ENCODE measurements at regions not wholly inside any gene's neighbourhood (a gene's known extent, or its start where the extent isn't known, plus 50 kb on each side); places are given as distances from the start of the nearest gene placed in this dataset.
A peak's percentile ranks its signal among the peaks of the same experiment; 100 is the strongest.
"Not testable (repeated sequence)": the region's sequence is repeated elsewhere in the genome, so short reads cannot be mapped to it uniquely, and the experiment has no call there.

DNA sequence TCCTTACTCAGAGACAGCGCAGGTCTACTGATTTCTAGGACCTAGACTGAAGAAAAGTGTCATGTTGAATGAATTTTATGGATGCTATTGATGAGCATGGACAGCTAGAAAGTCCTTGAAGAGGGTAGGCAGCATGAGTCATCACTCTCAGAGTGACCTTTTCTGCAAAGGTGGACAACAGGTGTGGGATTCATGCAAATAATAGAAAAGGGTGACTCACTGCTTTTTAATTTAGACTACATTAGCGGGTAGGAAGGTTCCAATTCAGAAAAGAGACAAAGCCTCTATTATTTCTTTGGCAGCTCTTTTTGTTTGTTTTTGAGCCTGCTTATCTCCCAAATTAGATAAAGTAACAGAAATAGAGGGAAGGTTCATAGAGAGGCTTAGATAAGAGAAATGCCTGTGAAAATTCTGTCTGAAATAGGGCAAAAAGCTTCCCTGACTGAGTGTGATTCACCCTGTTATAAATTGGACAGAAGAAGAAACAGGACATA, 191.4 kb downstream of the TENT5A start:
- no peak for DNase-seq

DNA sequence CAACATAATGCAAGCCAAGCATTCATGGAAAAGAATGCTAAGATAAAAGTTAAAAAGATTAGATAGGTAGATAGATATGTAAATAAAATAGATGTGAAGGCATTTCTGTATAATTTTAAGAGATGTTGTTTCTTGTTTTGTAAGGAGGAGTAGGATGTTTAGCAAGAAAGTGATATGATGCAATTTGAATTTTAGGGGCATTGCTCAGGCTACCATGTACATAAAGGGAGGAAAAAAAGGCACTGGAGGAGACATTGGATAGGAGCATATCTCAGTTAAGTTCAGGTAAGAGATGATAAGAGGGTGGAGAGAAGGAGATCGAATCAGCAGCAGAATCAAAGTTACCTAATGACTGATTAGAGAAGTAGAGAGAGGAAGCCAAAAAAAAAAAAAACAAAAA, 194.7 kb downstream of the TENT5A start:
- DNase-seq: no peak

GRCh38 chr6:81556551-81556950, 195.9 kb downstream of the TENT5A start:
- DNase-seq: no peak

- DNase-seq: no peak
Observed at GRCh38 chr6:81553216-81553615, 199.3 kb downstream of the TENT5A start.

- DNase-seq: no peak
Observed at GRCh38 chr6:81552644-81553043, 199.8 kb downstream of the TENT5A start.

- no peak for DNase-seq
Observed at GRCh38 chr6:81547149-81547548, 205.3 kb downstream of the TENT5A start.

DNA sequence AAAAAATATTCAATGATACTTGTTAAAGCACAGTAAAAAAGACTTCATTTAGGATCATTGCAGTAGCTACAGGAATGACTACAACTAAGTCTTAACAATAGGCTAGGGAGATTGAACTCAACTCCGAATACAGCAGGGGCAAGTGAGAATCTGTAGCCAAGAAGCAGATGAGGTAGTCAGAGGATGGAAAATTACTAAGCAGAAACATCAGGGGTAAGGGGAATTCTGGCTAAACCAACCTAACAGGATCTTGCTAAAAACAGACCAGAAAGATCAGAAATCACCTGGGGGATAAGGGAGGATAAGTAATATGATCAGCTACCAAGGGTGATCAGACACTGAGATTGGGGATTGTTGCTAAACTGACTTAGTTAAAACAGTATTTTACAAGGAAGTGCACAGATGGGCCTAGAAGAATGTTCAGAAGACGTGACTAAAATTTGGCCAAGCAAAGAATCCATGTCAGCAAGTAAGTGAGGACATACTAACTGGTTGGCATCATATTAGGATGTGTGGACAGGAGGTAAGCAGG, 217.5 kb downstream of the TENT5A start:
- DNase-seq: no peak

DNA sequence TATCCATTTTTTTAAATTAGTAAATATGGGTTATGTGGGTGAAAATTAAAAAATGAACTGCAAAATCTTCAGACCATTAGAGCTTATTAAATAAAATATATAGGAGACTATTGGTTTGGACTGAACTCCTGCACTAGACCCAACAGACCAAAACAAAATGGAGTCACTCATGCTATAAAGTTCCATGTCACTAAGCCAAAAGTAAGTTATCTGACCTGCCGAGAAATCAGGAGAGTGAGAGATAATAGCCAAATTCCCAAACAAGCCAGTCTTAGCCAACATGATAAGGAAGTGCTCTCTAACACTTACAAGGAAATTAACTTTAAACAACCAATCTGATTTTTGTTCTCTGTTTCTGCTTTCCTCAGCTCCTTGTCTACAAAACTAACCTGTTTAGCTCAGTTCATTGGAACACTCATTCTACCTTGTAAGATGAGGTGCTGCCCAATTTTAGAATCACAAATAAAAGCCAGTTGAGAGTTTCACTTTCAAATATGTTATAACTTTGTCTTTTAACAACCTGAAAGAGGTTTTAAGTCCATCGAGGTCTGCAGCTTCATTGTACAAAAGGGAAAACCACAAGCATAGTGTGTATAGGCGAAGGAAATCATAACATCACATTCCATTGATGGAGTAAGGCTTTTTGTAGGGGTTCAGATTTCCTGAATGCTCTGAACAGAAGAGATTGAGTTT, 220.5 kb downstream of the TENT5A start:
- no peak for DNase-seq

- no peak for DNase-seq
Observed at GRCh38 chr6:81517455-81517854, 235.0 kb downstream of the TENT5A start.

- DNase-seq: no peak
Observed at GRCh38 chr6:81515562-81516453, 236.7 kb downstream of the TENT5A start.

DNA sequence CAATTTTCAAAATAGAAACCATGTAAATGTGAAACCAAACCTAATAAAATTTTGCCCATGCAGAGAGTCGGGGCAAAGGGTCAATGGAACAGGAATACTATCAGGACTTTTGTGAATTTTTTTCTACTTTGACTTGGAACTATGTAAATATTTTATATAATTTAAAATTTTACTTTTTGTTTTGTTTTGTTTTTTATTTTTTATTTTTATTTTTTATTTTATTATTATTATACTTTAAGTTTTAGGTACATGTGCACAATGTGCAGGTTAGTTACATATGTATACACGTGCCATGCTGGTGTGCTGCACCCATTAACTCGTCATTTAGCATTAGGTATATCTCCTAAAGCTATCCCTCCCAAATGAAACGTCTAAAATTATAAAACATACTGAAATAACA, 238.3 kb downstream of the TENT5A start:
- DNase-seq: not testable (repeated sequence)

GRCh38 chr6:81511423-81511822, 241.1 kb downstream of the TENT5A start:
- no peak for DNase-seq

DNA sequence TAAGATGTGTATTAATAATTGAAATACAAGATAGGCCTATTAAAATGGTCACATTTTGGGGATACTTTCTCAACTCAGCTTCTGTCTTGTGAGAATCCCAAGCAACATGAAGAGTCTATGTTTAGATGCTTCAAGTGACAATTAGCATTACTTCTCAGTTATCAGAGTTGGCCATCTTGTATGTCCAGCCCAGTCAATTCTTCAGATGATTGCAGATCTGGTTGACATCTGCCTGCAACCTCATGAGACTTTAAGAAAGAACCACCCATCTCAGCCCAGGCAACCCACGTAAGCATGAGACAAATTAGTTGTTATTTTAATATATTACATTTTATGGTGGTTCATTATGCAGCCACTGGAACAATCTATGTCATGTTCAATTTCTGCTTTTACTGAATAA, 256.5 kb downstream of the TENT5A start:
- no peak for DNase-seq

GRCh38 chr6:81491454-81492101, 260.9 kb downstream of the TENT5A start:
- DNase-seq: no peak

DNA sequence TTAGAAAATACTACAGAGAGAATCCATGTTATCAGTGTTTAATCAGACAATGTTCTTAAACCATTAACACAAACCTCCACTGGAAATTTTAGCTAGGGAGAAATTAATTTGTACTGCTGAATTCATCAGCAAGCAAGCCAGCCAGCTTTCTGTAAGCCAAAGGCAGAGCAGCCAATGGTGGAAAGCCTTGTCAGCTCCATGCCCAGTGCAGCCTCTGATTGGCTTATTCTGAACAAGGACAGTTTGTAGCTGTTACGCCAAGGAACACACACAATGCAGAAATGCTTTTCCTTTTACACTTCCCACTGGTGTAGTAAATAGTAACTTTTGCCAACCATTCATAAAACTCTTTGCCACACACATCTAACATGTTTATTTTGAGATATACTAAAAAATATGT, 265.0 kb downstream of the TENT5A start:
- no peak for DNase-seq

- no peak for DNase-seq
Observed at GRCh38 chr6:81486234-81486633, 266.2 kb downstream of the TENT5A start.

DNA sequence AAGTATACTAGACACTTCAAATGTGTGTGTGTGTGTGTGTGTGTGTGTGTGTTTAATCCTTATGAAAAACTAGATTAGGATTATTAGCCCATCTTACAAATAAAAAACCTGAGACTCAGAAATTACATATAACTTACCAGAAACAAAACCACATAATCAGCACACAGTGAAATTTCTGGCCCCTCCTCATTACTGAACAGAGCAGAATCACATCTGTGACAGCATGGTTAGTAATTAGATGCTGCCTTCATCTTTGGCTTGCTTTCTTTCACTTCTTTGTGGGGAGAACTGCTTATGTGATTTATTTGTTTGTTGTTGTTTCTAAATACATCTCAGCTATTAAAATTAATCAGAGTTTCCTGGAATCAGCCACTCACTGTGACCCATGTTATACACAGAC, 267.1 kb downstream of the TENT5A start:
- DNase-seq: no peak

DNA sequence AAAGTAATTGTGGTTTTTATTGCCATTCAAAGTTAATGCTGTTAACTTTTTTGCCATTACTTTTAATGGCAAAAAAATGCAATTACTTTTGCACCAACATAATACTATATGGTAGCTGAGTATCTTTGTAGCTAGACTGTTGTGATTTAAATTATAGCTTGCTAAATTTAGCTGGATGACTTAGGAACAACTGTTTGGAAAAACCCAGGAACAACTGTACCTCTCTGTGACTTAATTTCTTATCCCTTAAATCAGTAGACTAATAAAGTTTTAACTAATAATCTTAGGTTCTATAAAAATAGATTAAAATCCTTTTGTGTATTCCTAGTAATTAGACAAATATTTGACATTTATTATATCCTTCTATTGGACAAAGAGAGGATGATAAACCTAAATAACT, 268.2 kb downstream of the TENT5A start:
- no peak for DNase-seq

- DNase-seq: no peak
Observed at GRCh38 chr6:81480139-81480538, 272.3 kb downstream of the TENT5A start.

DNA sequence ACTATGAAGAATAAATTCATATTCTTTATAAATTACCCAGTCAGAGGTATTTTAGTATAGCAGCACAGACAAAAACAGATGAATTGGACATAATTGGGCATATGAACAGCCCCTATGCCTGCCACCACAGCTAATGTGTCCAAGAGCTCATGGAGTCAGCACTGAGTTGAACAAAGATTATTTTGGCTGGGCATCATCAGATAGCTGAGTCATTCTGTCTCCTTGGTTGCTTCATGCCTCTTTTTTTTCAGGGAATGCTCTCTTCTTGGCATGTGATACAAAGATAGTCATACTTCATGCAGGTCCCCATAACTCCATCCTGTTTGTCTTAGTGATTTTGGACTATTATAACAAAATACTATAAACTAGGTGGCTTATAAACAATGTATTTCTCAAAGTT, 275.6 kb downstream of the TENT5A start:
- no peak for DNase-seq

DNA sequence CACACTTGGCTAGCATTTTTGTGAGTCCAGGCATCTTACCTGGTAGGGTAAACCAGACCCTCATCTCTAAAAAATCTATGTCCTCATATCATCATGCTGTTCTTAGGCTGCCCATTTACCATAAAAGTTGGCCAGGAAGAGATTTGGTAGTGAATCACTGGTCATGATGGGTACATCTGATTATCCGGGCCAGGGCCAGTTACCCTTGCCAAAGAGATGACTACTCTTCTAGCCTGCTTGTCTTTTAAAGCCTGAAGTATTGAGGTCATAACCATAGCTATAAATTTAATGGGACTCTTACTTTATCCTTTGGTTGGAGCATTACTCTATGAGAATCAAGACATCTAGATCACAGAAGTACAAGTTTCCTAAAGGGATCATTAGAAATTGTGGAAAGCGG, 276.8 kb downstream of the TENT5A start:
- no peak for DNase-seq

GRCh38 chr6:81465859-81466258, 286.6 kb downstream of the TENT5A start:
- peak in 3 of 4 experiments; percentile 5 to 10 (median 8) for DNase-seq

DNA sequence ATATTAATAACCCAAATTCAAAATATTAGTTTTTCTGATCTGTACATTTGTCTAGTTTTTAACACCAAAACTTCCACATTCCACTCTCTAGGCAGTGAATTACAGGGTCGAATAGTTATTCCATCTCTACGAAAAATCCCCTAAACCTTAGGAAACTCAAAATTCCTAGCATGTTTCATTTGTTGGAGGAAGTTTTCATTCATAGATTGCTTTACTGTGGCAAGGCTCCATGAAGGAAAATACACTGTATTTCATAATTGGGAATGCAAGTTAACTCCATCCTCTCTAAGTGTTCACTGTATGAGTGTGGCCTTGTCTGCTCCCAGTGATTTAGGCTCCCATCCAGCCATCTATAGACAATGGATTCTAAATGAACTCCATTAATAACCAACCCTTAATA, 296.1 kb downstream of the TENT5A start:
- DNase-seq: no peak

Measured in suppressor macrophage (primary cell).